ENCODE measurements at regions not wholly inside any gene's neighbourhood (a gene's known extent, or its start where the extent isn't known, plus 50 kb on each side); places are given as distances from the start of the nearest gene placed in this dataset.

DNA sequence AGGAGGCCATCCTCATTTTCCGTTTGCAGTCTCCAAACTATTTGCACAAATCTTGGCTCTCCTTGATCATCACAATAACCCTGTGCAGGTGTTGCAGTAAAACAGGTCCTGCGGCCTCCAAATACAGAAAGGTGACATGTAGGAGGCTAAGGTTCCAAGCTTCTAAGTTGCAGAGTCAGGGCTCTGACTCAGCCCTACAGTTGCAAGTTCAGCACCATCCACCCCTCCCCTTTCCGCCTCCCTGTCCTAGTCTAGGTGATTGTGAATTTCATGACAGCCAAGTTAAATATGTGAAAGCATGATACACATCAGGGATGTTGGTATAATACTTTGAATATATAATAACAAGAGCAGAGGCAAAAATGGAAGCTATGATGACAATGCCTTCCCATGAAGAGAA is 317.3 kb upstream of the CDH4 start:
- H3K9me3 Mint-ChIP-seq (ENCODE audit: unreplicated experiment), result no peaks in the 10 kb centered on the region
- H3K27me3 Mint-ChIP-seq (ENCODE audit: unreplicated experiment), result no peaks in the 10 kb centered on the region
- H3K27ac Mint-ChIP-seq (ENCODE audit: unreplicated experiment), result no peak overlapping the region
- H3K36me3 Mint-ChIP-seq (ENCODE audit: unreplicated experiment), result no peaks in the 10 kb centered on the region
- no peak for DNase-seq (ENCODE audit: extremely low spot score, unreplicated experiment)
- no peaks in the 10 kb centered on the region for H3K4me1 Mint-ChIP-seq (ENCODE audit: unreplicated experiment)
- TF ChIP-seq, protein P1, sequence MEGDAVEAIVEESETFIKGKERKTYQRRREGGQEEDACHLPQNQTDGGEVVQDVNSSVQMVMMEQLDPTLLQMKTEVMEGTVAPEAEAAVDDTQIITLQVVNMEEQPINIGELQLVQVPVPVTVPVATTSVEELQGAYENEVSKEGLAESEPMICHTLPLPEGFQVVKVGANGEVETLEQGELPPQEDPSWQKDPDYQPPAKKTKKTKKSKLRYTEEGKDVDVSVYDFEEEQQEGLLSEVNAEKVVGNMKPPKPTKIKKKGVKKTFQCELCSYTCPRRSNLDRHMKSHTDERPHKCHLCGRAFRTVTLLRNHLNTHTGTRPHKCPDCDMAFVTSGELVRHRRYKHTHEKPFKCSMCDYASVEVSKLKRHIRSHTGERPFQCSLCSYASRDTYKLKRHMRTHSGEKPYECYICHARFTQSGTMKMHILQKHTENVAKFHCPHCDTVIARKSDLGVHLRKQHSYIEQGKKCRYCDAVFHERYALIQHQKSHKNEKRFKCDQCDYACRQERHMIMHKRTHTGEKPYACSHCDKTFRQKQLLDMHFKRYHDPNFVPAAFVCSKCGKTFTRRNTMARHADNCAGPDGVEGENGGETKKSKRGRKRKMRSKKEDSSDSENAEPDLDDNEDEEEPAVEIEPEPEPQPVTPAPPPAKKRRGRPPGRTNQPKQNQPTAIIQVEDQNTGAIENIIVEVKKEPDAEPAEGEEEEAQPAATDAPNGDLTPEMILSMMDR (IDR thresholded peaks at IDR 0.05), result no peak
- H3K4me3 Mint-ChIP-seq (ENCODE audit: unreplicated experiment), result no peak overlapping the region

DNA sequence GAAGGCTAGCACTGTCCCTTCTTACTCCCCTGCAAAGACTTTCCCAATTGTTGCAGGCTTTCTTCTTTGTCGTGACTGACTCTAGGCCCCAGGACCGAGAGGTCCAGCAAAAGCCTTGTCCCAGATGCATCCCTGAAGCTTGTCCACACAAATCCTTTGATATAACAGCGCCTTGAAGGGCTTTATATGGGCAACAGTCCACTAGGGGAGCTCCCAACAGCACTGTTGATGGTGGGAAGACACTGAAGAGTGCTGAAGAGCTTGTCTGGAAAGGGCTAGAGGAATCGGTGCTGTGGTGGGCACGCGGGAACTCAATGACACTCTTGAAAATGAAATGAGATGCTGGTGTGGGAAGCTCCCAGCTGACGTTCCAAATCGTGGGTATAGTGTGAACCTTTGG is 316.1 kb upstream of the CDH4 start:
- Mint-ChIP-seq H3K27me3 (ENCODE audit: unreplicated experiment) (no peaks in the 10 kb centered on the region), H3K36me3 (ENCODE audit: unreplicated experiment) (no peaks in the 10 kb centered on the region), H3K27ac (ENCODE audit: unreplicated experiment) (no peak overlapping the region), H3K9me3 (ENCODE audit: unreplicated experiment) (no peaks in the 10 kb centered on the region), H3K4me3 (ENCODE audit: unreplicated experiment) (no peak overlapping the region), H3K4me1 (ENCODE audit: unreplicated experiment) (no peaks in the 10 kb centered on the region)
- no peak for DNase-seq (ENCODE audit: extremely low spot score, unreplicated experiment)
- TF ChIP-seq, protein P1 (IDR thresholded peaks at IDR 0.05), result no peak

DNA sequence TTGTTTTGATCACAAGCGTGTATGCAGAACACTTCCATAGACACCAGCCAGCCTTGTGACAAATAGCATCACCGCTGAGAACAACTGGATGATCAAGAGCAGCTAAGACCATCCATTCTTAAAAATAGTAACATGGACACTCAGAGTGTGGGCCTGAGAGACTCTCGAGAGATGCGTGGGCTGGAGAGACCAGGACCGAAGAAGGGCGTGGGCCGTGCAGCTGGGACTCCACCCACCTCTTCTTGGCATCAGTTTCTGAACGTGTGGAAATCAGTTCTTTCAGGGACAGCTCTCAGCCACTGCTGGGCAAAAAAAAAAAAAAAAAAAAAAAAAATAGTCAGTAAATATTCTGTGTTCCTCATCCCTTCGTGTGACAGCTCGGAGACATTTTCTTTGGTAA is 314.5 kb upstream of the CDH4 start:
- Mint-ChIP-seq H3K36me3 (ENCODE audit: unreplicated experiment) (no peaks in the 10 kb centered on the region), H3K9me3 (ENCODE audit: unreplicated experiment) (no peaks in the 10 kb centered on the region), H3K4me1 (ENCODE audit: unreplicated experiment) (no peaks in the 10 kb centered on the region), H3K27ac (ENCODE audit: unreplicated experiment) (no peak overlapping the region), H3K4me3 (ENCODE audit: unreplicated experiment) (no peak overlapping the region), H3K27me3 (ENCODE audit: unreplicated experiment) (no peaks in the 10 kb centered on the region)
- no peak for DNase-seq (ENCODE audit: extremely low spot score, unreplicated experiment)
- TF ChIP-seq, protein P1 (IDR thresholded peaks at IDR 0.05), result no peak

DNA sequence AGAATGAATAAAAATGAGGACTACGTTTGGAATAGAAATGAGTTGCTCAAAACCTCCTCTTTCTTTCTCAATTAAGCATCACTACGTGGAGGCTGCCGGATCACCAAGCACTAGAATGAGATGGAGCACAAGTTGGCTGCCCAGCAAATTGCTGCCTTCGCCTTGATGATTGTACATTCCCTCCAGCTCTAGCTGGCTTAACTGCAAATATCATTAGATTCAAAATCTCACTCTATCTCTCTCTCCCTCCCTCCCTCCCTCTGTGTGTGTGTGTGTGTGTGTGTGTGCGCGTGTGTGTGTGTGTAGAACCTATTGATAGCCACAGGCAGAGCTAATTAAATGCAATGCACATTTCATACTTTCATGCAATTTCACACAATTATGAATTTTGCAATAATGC is 310.7 kb upstream of the CDH4 start:
- DNase-seq (ENCODE audit: extremely low spot score, unreplicated experiment), result no peak
- H3K4me3 Mint-ChIP-seq (ENCODE audit: unreplicated experiment), result no peak overlapping the region
- H3K36me3 Mint-ChIP-seq (ENCODE audit: unreplicated experiment), result no peaks in the 10 kb centered on the region
- H3K9me3 Mint-ChIP-seq (ENCODE audit: unreplicated experiment), result peaks cover 7% of the 10 kb centered on the region
- no peaks in the 10 kb centered on the region for H3K4me1 Mint-ChIP-seq (ENCODE audit: unreplicated experiment)
- H3K27me3 Mint-ChIP-seq (ENCODE audit: unreplicated experiment), result no peaks in the 10 kb centered on the region
- no peak overlapping the region for H3K27ac Mint-ChIP-seq (ENCODE audit: unreplicated experiment)
- TF ChIP-seq, protein P1 (IDR thresholded peaks at IDR 0.05), result no peak

DNA sequence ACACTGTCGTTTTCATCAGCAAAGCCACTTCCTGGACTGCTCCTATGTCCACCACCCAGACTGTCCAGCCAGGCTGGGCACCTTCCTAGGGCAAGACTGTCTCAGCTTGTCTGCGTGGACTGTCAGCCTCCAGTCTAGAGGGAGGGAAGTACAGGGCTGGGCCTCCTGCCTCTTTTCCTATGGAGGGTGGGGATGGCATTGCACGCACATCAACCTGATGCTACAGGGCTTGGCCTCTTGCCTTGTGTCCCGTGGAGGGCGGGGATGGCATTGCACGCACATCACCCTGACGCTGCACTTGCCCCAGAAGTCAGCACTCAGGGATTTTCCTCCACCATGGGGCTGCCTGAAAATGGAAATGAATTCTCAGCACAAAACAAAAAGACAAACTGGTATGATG is 304.2 kb upstream of the CDH4 start:
- H3K4me1 Mint-ChIP-seq (ENCODE audit: unreplicated experiment), result no peaks in the 10 kb centered on the region
- no peak overlapping the region for H3K27ac Mint-ChIP-seq (ENCODE audit: unreplicated experiment)
- no peaks in the 10 kb centered on the region for H3K27me3 Mint-ChIP-seq (ENCODE audit: unreplicated experiment)
- H3K36me3 Mint-ChIP-seq (ENCODE audit: unreplicated experiment), result no peaks in the 10 kb centered on the region
- TF ChIP-seq, protein P1 (IDR thresholded peaks at IDR 0.05), result no peak
- H3K4me3 Mint-ChIP-seq (ENCODE audit: unreplicated experiment), result no peak overlapping the region
- peaks cover 19% of the 10 kb centered on the region for H3K9me3 Mint-ChIP-seq (ENCODE audit: unreplicated experiment)
- no peak for DNase-seq (ENCODE audit: extremely low spot score, unreplicated experiment)
